Mesothelial cell of epicardium (in vitro differentiated cells): ENCODE measurements at regions not wholly inside any gene's neighbourhood (a gene's known extent, or its start where the extent isn't known, plus 50 kb on each side); places are given as distances from the start of the nearest gene placed in this dataset.

Source experiments
- DNase-seq, 2 experiments: peaks; one replicate each; pipeline ENCODE4 v3.0.0; 2021; ENCODE audit warnings: low spot score in 2 of 2; ENCODE audit not compliant: unreplicated experiment in 2 of 2
- H3K27ac Mint-ChIP-seq: 2 replicates; pipeline ENCODE4 v1.8.0; 2021; ENCODE audit warnings: mixed read lengths
- H3K27me3 Mint-ChIP-seq: 2 replicates; pipeline ENCODE4 v1.8.0; 2021; ENCODE audit warnings: low read depth, mixed read lengths
- H3K36me3 Mint-ChIP-seq: 2 replicates; pipeline ENCODE4 v1.8.0; 2021; ENCODE audit warnings: mixed read lengths
- H3K4me1 Mint-ChIP-seq: 2 replicates; pipeline ENCODE4 v1.8.0; 2021; ENCODE audit warnings: mixed read lengths
- H3K4me3 Mint-ChIP-seq: 2 replicates; pipeline ENCODE4 v1.8.0; 2021; ENCODE audit warnings: mild to moderate bottlenecking, moderate library complexity, mixed read lengths
- H3K9me3 Mint-ChIP-seq: 2 replicates; pipeline ENCODE4 v1.8.0; 2021; ENCODE audit warnings: mixed read lengths
- CTCF ChIP-seq: fragments of 200-600 bp; sonication (generic); IDR thresholded peaks from one replicate; pipeline ENCODE4 v1.5.0; 2021; ENCODE audit warnings: antibody characterized with exemption; ENCODE audit not compliant: unreplicated experiment

GRCh38 chr18:6644836-6645627 lies 84.5 kb upstream of the ARHGAP28 start:
- Mint-ChIP-seq H3K27me3 (no peaks in the 10 kb centered on the region), H3K4me3 (no peak overlapping the region), H3K27ac (peak overlapping the region; percentile 58), H3K9me3 (peaks cover 7% of the 10 kb centered on the region), H3K36me3 (no peaks in the 10 kb centered on the region), H3K4me1 (peaks cover 43% of the 10 kb centered on the region)
- TF ChIP-seq CTCF = no peak
- no peak for DNase-seq

DNA sequence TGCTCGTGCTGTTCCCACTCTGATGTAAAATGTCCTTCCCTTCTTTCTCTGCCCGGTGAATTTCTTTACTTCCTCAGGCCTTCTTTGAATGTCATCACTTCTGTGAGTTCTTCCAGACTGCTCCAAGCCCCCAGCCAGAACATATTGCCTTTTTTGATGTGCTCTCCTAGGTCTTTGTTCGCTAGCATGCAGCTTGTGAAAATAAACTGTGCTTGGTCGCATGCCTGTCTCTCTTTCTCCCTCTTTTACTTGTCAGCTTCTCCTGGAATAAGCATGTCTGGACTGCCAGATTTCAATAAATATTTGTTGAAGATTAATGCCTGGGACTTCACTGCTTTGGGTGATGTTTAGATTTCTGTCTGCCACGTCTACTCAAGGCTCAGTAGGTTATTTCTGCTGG lies 82.7 kb upstream of the ARHGAP28 start:
- H3K4me1 Mint-ChIP-seq = peaks cover 49% of the 10 kb centered on the region
- peak overlapping the region; percentile 40 for H3K27ac Mint-ChIP-seq
- H3K36me3 Mint-ChIP-seq = no peaks in the 10 kb centered on the region

GRCh38 chr18:6648581-6648980 lies 80.9 kb upstream of the ARHGAP28 start:
- Mint-ChIP-seq H3K27ac (no peak overlapping the region), H3K4me1 (peaks cover 61% of the 10 kb centered on the region), H3K27me3 (no peaks in the 10 kb centered on the region), H3K9me3 (peaks cover 7% of the 10 kb centered on the region), H3K4me3 (no peak overlapping the region), H3K36me3 (no peaks in the 10 kb centered on the region)
- no peak for TF ChIP-seq CTCF
- no peak for DNase-seq

More for the DNA sequence above, 82.7 kb upstream of the ARHGAP28 start:
- TF ChIP-seq CTCF = no peak
- peaks cover 7% of the 10 kb centered on the region for H3K9me3 Mint-ChIP-seq
- no peaks in the 10 kb centered on the region for H3K27me3 Mint-ChIP-seq
- DNase-seq = no peak
- H3K4me3 Mint-ChIP-seq = no peak overlapping the region

- Mint-ChIP-seq H3K27me3 (no peaks in the 10 kb centered on the region), H3K4me3 (no peak overlapping the region), H3K36me3 (no peaks in the 10 kb centered on the region), H3K4me1 (peaks cover 69% of the 10 kb centered on the region), H3K9me3 (no peaks in the 10 kb centered on the region), H3K27ac (peak overlapping the region; percentile 16)
- no peak for TF ChIP-seq CTCF
- no peak for DNase-seq
These were observed 79.9 kb upstream of the ARHGAP28 start for GRCh38 chr18:6649421-6650126.

GRCh38 chr18:6650127-6650507 lies 79.4 kb upstream of the ARHGAP28 start:
- Mint-ChIP-seq H3K4me1 (peaks cover 65% of the 10 kb centered on the region), H3K36me3 (no peaks in the 10 kb centered on the region), H3K4me3 (no peak overlapping the region), H3K27ac (peak overlapping the region; percentile 16), H3K9me3 (no peaks in the 10 kb centered on the region), H3K27me3 (no peaks in the 10 kb centered on the region)
- no peak for DNase-seq
- no peak for TF ChIP-seq CTCF
